Gastroesophageal sphincter (tissue), 4 donors: ENCODE measurements at regions not wholly inside any gene's neighbourhood (a gene's known extent, or its start where the extent isn't known, plus 50 kb on each side); places are given as distances from the start of the nearest gene placed in this dataset.
"Not testable (repeated sequence)": the region's sequence is repeated elsewhere in the genome, so short reads cannot be mapped to it uniquely, and the experiment has no call there.

Experiments used
- ATAC-seq: fragments of 150-250 bp; one replicate; pipeline ENCODE4 v1.9.1; 2016; ENCODE audit warnings: mild to moderate bottlenecking, moderate library complexity
- H3K27ac ChIP-seq, 4 donors: fragments of 200-600 bp; sonication (generic) in 3 of 4; 1 replicate in 3 of 4; 2 replicates in 1 of 4; pipeline ENCODE4 v1.5.1; 2016 to 2019
- H3K27me3 ChIP-seq: fragments of 200-600 bp; sonication (generic); one replicate; pipeline ENCODE4 v1.5.1; 2019
- H3K36me3 ChIP-seq, 2 donors: fragments of 200-600 bp; sonication (generic); one replicate each; pipeline ENCODE4 v1.5.1; 2019; ENCODE audit warnings: control low read depth in 1 of 2
- H3K4me1 ChIP-seq, 3 donors: fragments of 200-600 bp; sonication (generic); 1 replicate in 2 of 3; 2 replicates in 1 of 3; pipeline ENCODE4 v1.5.1; 2016 to 2019; ENCODE audit warnings: control low read depth in 2 of 3
- H3K4me3 ChIP-seq, 2 donors: fragments of 200-600 bp; sonication (generic); one replicate each; pipeline ENCODE4 v1.5.1; 2019; ENCODE audit warnings: mild to moderate bottlenecking in 1 of 2, moderate library complexity in 1 of 2
- H3K9me3 ChIP-seq, 3 donors: fragments of 200-600 bp; sonication (generic); one replicate each; pipeline ENCODE4 v1.5.1; 2017 to 2019; ENCODE audit warnings: control low read depth in 2 of 3
- CTCF ChIP-seq, 4 experiments: fragments of 200-600 bp in 2 of 4; fragments of 450-650 bp in 2 of 4; sonication (generic) in 1 of 4; IDR thresholded peaks; one replicate each; pipeline ENCODE4 v1.5.1; 2017 to 2019; ENCODE audit warnings: antibody characterized with exemption in 4 of 4, mild to moderate bottlenecking in 2 of 4, moderate library complexity in 2 of 4
- WGBS, 2 donors: methylation state at CpG; one replicate each; pipeline ENCODE4 v1.1.5; 2018; ENCODE audit warnings: low coverage in 1 of 2; 5-methylcytosine and 5-hydroxymethylcytosine counted together

GRCh38 chr3:198167339-198168039 is 207.5 kb downstream of the LMLN start:
- not testable (repeated sequence) for ATAC-seq, H3K4me3 ChIP-seq, H3K36me3 ChIP-seq, H3K9me3 ChIP-seq, H3K4me1 ChIP-seq, H3K27ac ChIP-seq, H3K27me3 ChIP-seq
- TF ChIP-seq CTCF (IDR thresholded peaks at IDR 0.05), result peak; percentile 23 to 56 (median 44)
- WGBS, 2 donors, result 5 to 8% methylated on average over 3 to 4 of the region's 17 CpGs

- H3K27me3 ChIP-seq, H3K4me3 ChIP-seq, H3K4me1 ChIP-seq, H3K27ac ChIP-seq, H3K36me3 ChIP-seq, ATAC-seq, H3K9me3 ChIP-seq: not testable (repeated sequence)
- WGBS, 2 donors, result no CpG with 5 or more reads among the region's 1 CpG
Observed at GRCh38 chr3:198170781-198171180, 210.8 kb downstream of the LMLN start.

- not testable (repeated sequence) for H3K36me3 ChIP-seq, H3K4me3 ChIP-seq, H3K4me1 ChIP-seq, H3K27me3 ChIP-seq, H3K27ac ChIP-seq, ATAC-seq, H3K9me3 ChIP-seq
- 88 to 90% methylated on average over 4 to 5 of the region's 5 CpGs for WGBS, 2 donors
Observed at GRCh38 chr3:198173080-198173479, 213.1 kb downstream of the LMLN start.

- not testable (repeated sequence) for H3K4me1 ChIP-seq, H3K4me3 ChIP-seq, ATAC-seq, H3K9me3 ChIP-seq, H3K36me3 ChIP-seq, H3K27me3 ChIP-seq, H3K27ac ChIP-seq
- 67% methylated on average over 1 of the region's 1 CpG; no CpG with 5 or more reads in 1 of the 2 donors for WGBS, 2 donors
Observed at GRCh38 chr3:198173929-198174574, 214.0 kb downstream of the LMLN start.
